SJSA1 (cell line): ENCODE measurements at regions not wholly inside any gene's neighbourhood (a gene's known extent, or its start where the extent isn't known, plus 50 kb on each side); places are given as distances from the start of the nearest gene placed in this dataset.

Experiments
- DNase-seq, 2 experiments: peaks; one replicate each; pipeline ENCODE4 v3.0.0-alpha.2; 2015 to 2020; ENCODE audit warnings: low spot score in 2 of 2, low read depth in 1 of 2
- H3K27ac ChIP-seq: fragments of 250-450 bp; sonication (Bioruptor Pico); 2 replicates; pipeline ENCODE4 v1.5.1; 2020; ENCODE audit warnings: mild to moderate bottlenecking, moderate library complexity
- H3K27me3 ChIP-seq: fragments of 250-450 bp; sonication (Bioruptor Pico); replicated peaks from 2 replicates; pipeline ENCODE4 v1.5.1; 2020; ENCODE audit warnings: mild to moderate bottlenecking, moderate library complexity
- H3K36me3 ChIP-seq: fragments of 250-450 bp; sonication (Bioruptor Pico); 2 replicates; pipeline ENCODE4 v1.5.1; 2020; ENCODE audit warnings: mild to moderate bottlenecking
- H3K4me1 ChIP-seq: fragments of 250-450 bp; sonication (Bioruptor Pico); replicated peaks from 2 replicates; pipeline ENCODE4 v1.6.1; 2021; ENCODE audit warnings: mild to moderate bottlenecking
- H3K4me3 ChIP-seq: fragments of 250-450 bp; sonication (Bioruptor Pico); 2 replicates; pipeline ENCODE4 v1.5.1; 2020; ENCODE audit warnings: mild to moderate bottlenecking
- H3K9me3 ChIP-seq: fragments of 250-450 bp; sonication (Bioruptor Pico); replicated peaks from 2 replicates; pipeline ENCODE4 v1.5.1; 2020; ENCODE audit warnings: mild to moderate bottlenecking

- H3K27me3 ChIP-seq = no peaks in the 10 kb centered on the region
- no peak overlapping the region for H3K27ac ChIP-seq
- H3K9me3 ChIP-seq = peaks cover 3% of the 10 kb centered on the region
- no peak overlapping the region for H3K4me3 ChIP-seq
- no peaks in the 10 kb centered on the region for H3K36me3 ChIP-seq
- no peaks in the 10 kb centered on the region for H3K4me1 ChIP-seq
- no peak for DNase-seq
Measured at GRCh38 chr10:131766096-131766495, 134.7 kb upstream of the PPP2R2D start.

GRCh38 chr10:131767716-131768115, 133.1 kb upstream of the PPP2R2D start:
- no peak for DNase-seq
- H3K36me3 ChIP-seq = no peaks in the 10 kb centered on the region
- H3K4me1 ChIP-seq = no peaks in the 10 kb centered on the region
- H3K9me3 ChIP-seq = peaks cover 3% of the 10 kb centered on the region
- H3K27me3 ChIP-seq = no peaks in the 10 kb centered on the region
- no peak overlapping the region for H3K4me3 ChIP-seq
- H3K27ac ChIP-seq = no peak overlapping the region

GRCh38 chr10:131769571-131770410, 131.0 kb upstream of the PPP2R2D start:
- Histone ChIP-seq H3K4me3 (no peak overlapping the region), H3K36me3 (no peaks in the 10 kb centered on the region), H3K27me3 (no peaks in the 10 kb centered on the region), H3K27ac (no peak overlapping the region), H3K4me1 (no peaks in the 10 kb centered on the region), H3K9me3 (peaks cover 9% of the 10 kb centered on the region)
- DNase-seq = no peak

- H3K27me3 ChIP-seq = no peaks in the 10 kb centered on the region
- H3K4me3 ChIP-seq = no peak overlapping the region
- H3K36me3 ChIP-seq = no peaks in the 10 kb centered on the region
- H3K27ac ChIP-seq = no peak overlapping the region
- peaks cover 13% of the 10 kb centered on the region for H3K9me3 ChIP-seq
- no peak for DNase-seq
- H3K4me1 ChIP-seq = no peaks in the 10 kb centered on the region
Measured at GRCh38 chr10:131770946-131771633, 129.7 kb upstream of the PPP2R2D start.

- Histone ChIP-seq H3K4me3 (no peak overlapping the region), H3K9me3 (peaks cover 19% of the 10 kb centered on the region), H3K27me3 (no peaks in the 10 kb centered on the region), H3K4me1 (no peaks in the 10 kb centered on the region), H3K27ac (no peak overlapping the region), H3K36me3 (no peaks in the 10 kb centered on the region)
- DNase-seq = no peak
Measured at GRCh38 chr10:131771634-131772358, 129.0 kb upstream of the PPP2R2D start.

- H3K4me3 ChIP-seq = no peak overlapping the region
- H3K27ac ChIP-seq = no peak overlapping the region
- DNase-seq = no peak
- peaks cover 19% of the 10 kb centered on the region for H3K9me3 ChIP-seq
- no peaks in the 10 kb centered on the region for H3K36me3 ChIP-seq
- H3K27me3 ChIP-seq = no peaks in the 10 kb centered on the region
- no peaks in the 10 kb centered on the region for H3K4me1 ChIP-seq
Measured at GRCh38 chr10:131772441-131772840, 128.4 kb upstream of the PPP2R2D start.

GRCh38 chr10:131773370-131774343, 127.2 kb upstream of the PPP2R2D start:
- Histone ChIP-seq H3K9me3 (peaks cover 19% of the 10 kb centered on the region), H3K36me3 (no peaks in the 10 kb centered on the region), H3K4me3 (no peak overlapping the region), H3K4me1 (no peaks in the 10 kb centered on the region), H3K27ac (no peak overlapping the region), H3K27me3 (no peaks in the 10 kb centered on the region)
- no peak for DNase-seq

GRCh38 chr10:131774681-131775085, 126.1 kb upstream of the PPP2R2D start:
- Histone ChIP-seq H3K27me3 (no peaks in the 10 kb centered on the region), H3K9me3 (peaks cover 19% of the 10 kb centered on the region), H3K4me3 (no peak overlapping the region), H3K27ac (no peak overlapping the region), H3K4me1 (no peaks in the 10 kb centered on the region), H3K36me3 (no peaks in the 10 kb centered on the region)
- DNase-seq = peak in 1 of 2 experiments; percentile 31

GRCh38 chr10:131775433-131775832, 125.4 kb upstream of the PPP2R2D start:
- Histone ChIP-seq H3K27ac (no peak overlapping the region), H3K9me3 (peaks cover 19% of the 10 kb centered on the region)
- peak in 1 of 2 experiments; percentile 22 for DNase-seq

GRCh38 chr10:131775833-131776232, 125.0 kb upstream of the PPP2R2D start:
- Histone ChIP-seq H3K36me3 (no peaks in the 10 kb centered on the region), H3K9me3 (peaks cover 19% of the 10 kb centered on the region), H3K27ac (no peak overlapping the region), H3K4me3 (no peak overlapping the region), H3K4me1 (no peaks in the 10 kb centered on the region), H3K27me3 (no peaks in the 10 kb centered on the region)
- DNase-seq = peak in 1 of 2 experiments; percentile 28

More at GRCh38 chr10:131775433-131775832, 125.4 kb upstream of the PPP2R2D start:
- H3K27me3 ChIP-seq = no peaks in the 10 kb centered on the region
- H3K4me3 ChIP-seq = no peak overlapping the region
- H3K4me1 ChIP-seq = no peaks in the 10 kb centered on the region
- H3K36me3 ChIP-seq = no peaks in the 10 kb centered on the region

GRCh38 chr10:131776496-131776895, 124.3 kb upstream of the PPP2R2D start:
- Histone ChIP-seq H3K9me3 (peaks cover 19% of the 10 kb centered on the region), H3K36me3 (no peaks in the 10 kb centered on the region), H3K4me1 (no peaks in the 10 kb centered on the region), H3K27me3 (no peaks in the 10 kb centered on the region), H3K27ac (no peak overlapping the region), H3K4me3 (no peak overlapping the region)
- peak in 1 of 2 experiments; percentile 28 for DNase-seq

- Histone ChIP-seq H3K27ac (no peak overlapping the region), H3K4me3 (no peak overlapping the region), H3K27me3 (no peaks in the 10 kb centered on the region), H3K4me1 (no peaks in the 10 kb centered on the region), H3K36me3 (no peaks in the 10 kb centered on the region), H3K9me3 (peaks cover 16% of the 10 kb centered on the region)
- DNase-seq = peak in 1 of 2 experiments; percentile 22
Measured at GRCh38 chr10:131777162-131777561, 123.6 kb upstream of the PPP2R2D start.

- DNase-seq = peak in 1 of 2 experiments; percentile 12
- no peak overlapping the region for H3K4me3 ChIP-seq
- H3K4me1 ChIP-seq = no peaks in the 10 kb centered on the region
- no peaks in the 10 kb centered on the region for H3K27me3 ChIP-seq
- H3K36me3 ChIP-seq = no peaks in the 10 kb centered on the region
- no peak overlapping the region for H3K27ac ChIP-seq
- H3K9me3 ChIP-seq = peaks cover 18% of the 10 kb centered on the region
Measured at GRCh38 chr10:131777921-131778320, 122.9 kb upstream of the PPP2R2D start.
